ENCODE measurements at regions not wholly inside any gene's neighbourhood (a gene's known extent, or its start where the extent isn't known, plus 50 kb on each side); places are given as distances from the start of the nearest gene placed in this dataset.

DNA sequence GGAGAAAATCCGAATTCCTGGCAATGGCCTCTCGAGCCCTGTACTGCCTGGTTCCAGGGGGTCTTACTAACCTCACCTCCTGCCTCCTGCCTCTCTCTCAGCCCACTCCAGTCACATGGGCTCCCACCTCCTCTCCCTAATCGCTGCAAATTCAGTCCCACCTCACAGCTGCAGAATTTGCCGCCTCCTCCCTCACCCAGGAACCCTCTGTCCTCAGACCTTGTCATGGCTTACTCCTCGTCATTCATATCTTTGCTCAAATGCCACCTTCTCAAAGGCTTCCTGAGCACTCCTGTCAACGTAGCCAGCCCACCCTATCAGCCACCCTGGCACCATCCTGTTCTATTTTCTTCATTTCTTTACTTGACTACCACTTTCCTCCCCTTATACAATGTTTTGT, 89.0 kb downstream of the SLC2A10 start:
- H3K9ac ChIP-seq (ENCODE audit: low read length), result no peak overlapping the region
- no peaks in the 10 kb centered on the region for H3F3A ChIP-seq (ENCODE audit: low read length, unreplicated experiment)
- H3K27ac ChIP-seq (ENCODE audit: low read length), result no peak overlapping the region
- no peaks in the 10 kb centered on the region for H3K9me2 ChIP-seq (replicated peaks; ENCODE audit: low read length)
- intact Hi-C loops (cut with micrococcal nuclease), result no loop called here
- POLR2A ChIA-PET (ENCODE audit: unreplicated experiment), result no interaction called here
- no peaks in the 10 kb centered on the region for H3K36me3 ChIP-seq (ENCODE audit: low read depth, low read length)
- peaks cover 59% of the 10 kb centered on the region for H3K27me3 ChIP-seq (ENCODE audit: low read length)
- DNase-seq (no peak), ATAC-seq (no peak)
- no peak overlapping the region for H3K4me2 ChIP-seq (ENCODE audit: low read length)
- no peaks in the 10 kb centered on the region for H3K79me2 ChIP-seq (ENCODE audit: low read length)
- H3K4me3 ChIP-seq (ENCODE audit: low read length), result no peak overlapping the region
- H3K4me1 ChIP-seq (ENCODE audit: insufficient read depth, low read length), result no peaks in the 10 kb centered on the region
- CTCF ChIA-PET, result no interaction called here
- no peaks in the 10 kb centered on the region for H3K9me3 ChIP-seq (ENCODE audit: low read length)
- H2AFZ ChIP-seq (ENCODE audit: low read length), result no peak overlapping the region
- H4K20me1 ChIP-seq (ENCODE audit: low read length), result no peaks in the 10 kb centered on the region
- TF ChIP-seq EZH2phosphoT487 (IDR thresholded peaks at IDR 0.05; ENCODE audit: borderline replicate concordance, low read length) (no peak), EZH2 (IDR thresholded peaks at IDR 0.05; ENCODE audit: low read length, unreplicated experiment) (no peak)
- TF ChIP-seq, protein P1, sequence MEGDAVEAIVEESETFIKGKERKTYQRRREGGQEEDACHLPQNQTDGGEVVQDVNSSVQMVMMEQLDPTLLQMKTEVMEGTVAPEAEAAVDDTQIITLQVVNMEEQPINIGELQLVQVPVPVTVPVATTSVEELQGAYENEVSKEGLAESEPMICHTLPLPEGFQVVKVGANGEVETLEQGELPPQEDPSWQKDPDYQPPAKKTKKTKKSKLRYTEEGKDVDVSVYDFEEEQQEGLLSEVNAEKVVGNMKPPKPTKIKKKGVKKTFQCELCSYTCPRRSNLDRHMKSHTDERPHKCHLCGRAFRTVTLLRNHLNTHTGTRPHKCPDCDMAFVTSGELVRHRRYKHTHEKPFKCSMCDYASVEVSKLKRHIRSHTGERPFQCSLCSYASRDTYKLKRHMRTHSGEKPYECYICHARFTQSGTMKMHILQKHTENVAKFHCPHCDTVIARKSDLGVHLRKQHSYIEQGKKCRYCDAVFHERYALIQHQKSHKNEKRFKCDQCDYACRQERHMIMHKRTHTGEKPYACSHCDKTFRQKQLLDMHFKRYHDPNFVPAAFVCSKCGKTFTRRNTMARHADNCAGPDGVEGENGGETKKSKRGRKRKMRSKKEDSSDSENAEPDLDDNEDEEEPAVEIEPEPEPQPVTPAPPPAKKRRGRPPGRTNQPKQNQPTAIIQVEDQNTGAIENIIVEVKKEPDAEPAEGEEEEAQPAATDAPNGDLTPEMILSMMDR (conservative IDR thresholded peaks at IDR 0.05; ENCODE audit: low read depth, low read length), result no peak
- no TSS peak for BruUV-seq (replicated peaks)

DNA sequence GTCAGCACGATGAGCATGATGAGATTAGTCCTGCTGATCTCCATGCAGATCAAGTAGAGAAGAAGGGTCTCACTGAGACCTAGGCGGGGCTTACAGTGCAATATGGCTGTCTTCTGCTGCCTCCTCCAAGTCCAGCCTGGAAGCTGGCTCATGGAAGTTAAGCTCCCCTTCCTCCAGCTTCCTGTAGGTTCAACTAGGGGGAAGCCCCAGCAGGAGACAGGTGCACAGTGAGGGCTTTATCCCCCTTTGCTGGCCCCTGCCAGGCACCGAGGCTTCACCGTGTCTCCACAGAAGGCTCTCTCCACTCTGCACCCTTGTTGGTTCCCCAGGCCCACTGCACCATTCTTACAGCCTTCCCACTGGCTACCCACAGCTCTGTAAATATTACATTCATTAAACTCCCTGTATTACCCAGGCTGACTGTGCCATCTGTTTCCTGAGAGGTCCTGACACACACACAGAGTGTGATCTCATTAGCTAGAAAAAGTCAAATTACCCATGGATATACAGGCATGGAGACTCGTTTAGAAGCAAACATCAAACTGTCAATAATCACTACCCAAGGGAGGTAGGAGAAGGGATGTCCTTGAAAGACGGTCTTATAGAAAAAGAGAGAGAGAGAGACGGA, 90.4 kb downstream of the SLC2A10 start:
- no peaks in the 10 kb centered on the region for H4K20me1 ChIP-seq (ENCODE audit: low read length)
- POLR2A ChIA-PET (ENCODE audit: unreplicated experiment), result no interaction called here
- no peak for TF ChIP-seq EZH2phosphoT487 (IDR thresholded peaks at IDR 0.05; ENCODE audit: borderline replicate concordance, low read length)
- TF ChIP-seq, protein P1 (conservative IDR thresholded peaks at IDR 0.05; ENCODE audit: low read depth, low read length), result no peak
- no peak for TF ChIP-seq EZH2 (IDR thresholded peaks at IDR 0.05; ENCODE audit: low read length, unreplicated experiment)
- H3K9ac ChIP-seq (ENCODE audit: low read length), result no peak overlapping the region
- H3F3A ChIP-seq (ENCODE audit: low read length, unreplicated experiment), result no peaks in the 10 kb centered on the region
- peaks cover 51% of the 10 kb centered on the region for H3K27me3 ChIP-seq (ENCODE audit: low read length)
- no peaks in the 10 kb centered on the region for H3K36me3 ChIP-seq (ENCODE audit: low read depth, low read length)
- H3K9me3 ChIP-seq (ENCODE audit: low read length), result no peaks in the 10 kb centered on the region
- H2AFZ ChIP-seq (ENCODE audit: low read length), result no peak overlapping the region
- no peaks in the 10 kb centered on the region for H3K79me2 ChIP-seq (ENCODE audit: low read length)
- ATAC-seq (no peak), DNase-seq (no peak)
- no peak overlapping the region for H3K27ac ChIP-seq (ENCODE audit: low read length)
- intact Hi-C loops (cut with micrococcal nuclease), result no loop called here
- H3K4me1 ChIP-seq (ENCODE audit: insufficient read depth, low read length), result no peaks in the 10 kb centered on the region
- no peaks in the 10 kb centered on the region for H3K9me2 ChIP-seq (replicated peaks; ENCODE audit: low read length)
- BruUV-seq (replicated peaks), result no TSS peak
- H3K4me3 ChIP-seq (ENCODE audit: low read length), result no peak overlapping the region
- CTCF ChIA-PET, result no interaction called here
- H3K4me2 ChIP-seq (ENCODE audit: low read length), result no peak overlapping the region

DNA sequence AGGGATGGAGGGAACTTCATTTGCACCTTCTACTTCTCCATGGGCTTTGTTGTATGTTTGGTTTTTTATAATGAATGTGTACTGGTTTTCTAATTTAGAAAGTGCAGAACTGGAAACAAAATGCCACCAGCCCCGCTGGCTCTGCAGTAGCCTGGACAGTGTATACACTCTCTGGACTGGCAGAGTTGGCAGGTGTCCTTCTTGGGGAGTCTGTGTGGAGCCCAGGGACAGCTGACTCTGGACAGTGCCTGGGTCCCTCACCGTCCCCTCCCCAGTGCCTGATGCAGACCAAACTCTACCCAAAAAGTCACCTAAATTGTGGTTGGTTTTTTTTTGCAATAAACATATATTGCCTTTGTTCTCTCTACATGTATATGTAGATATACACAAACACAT, 91.0 kb downstream of the SLC2A10 start:
- ATAC-seq, result no peak
- no peak for DNase-seq
- Histone ChIP-seq H3K4me2 (ENCODE audit: low read length) (no peak overlapping the region), H3K9me2 (replicated peaks; ENCODE audit: low read length) (no peaks in the 10 kb centered on the region), H3K9ac (ENCODE audit: low read length) (no peak overlapping the region), H3K79me2 (ENCODE audit: low read length) (no peaks in the 10 kb centered on the region), H3K9me3 (ENCODE audit: low read length) (no peaks in the 10 kb centered on the region), H3K36me3 (ENCODE audit: low read depth, low read length) (no peaks in the 10 kb centered on the region), H3K27ac (ENCODE audit: low read length) (no peak overlapping the region), H3F3A (ENCODE audit: low read length, unreplicated experiment) (no peaks in the 10 kb centered on the region), H3K27me3 (ENCODE audit: low read length) (peaks cover 47% of the 10 kb centered on the region), H4K20me1 (ENCODE audit: low read length) (no peaks in the 10 kb centered on the region), H2AFZ (ENCODE audit: low read length) (no peak overlapping the region), H3K4me1 (ENCODE audit: insufficient read depth, low read length) (no peaks in the 10 kb centered on the region), H3K4me3 (ENCODE audit: low read length) (no peak overlapping the region)
- intact Hi-C loops (cut with micrococcal nuclease), result no loop called here
- no TSS peak for BruUV-seq (replicated peaks)
- POLR2A ChIA-PET (ENCODE audit: unreplicated experiment), result no interaction called here
- TF ChIP-seq, protein P1 (conservative IDR thresholded peaks at IDR 0.05; ENCODE audit: low read depth, low read length), result no peak
- TF ChIP-seq EZH2phosphoT487 (IDR thresholded peaks at IDR 0.05; ENCODE audit: borderline replicate concordance, low read length) (no peak), EZH2 (IDR thresholded peaks at IDR 0.05; ENCODE audit: low read length, unreplicated experiment) (no peak)
- CTCF ChIA-PET, result no interaction called here

Measured in PC-3 (cell line).